ENCODE measurements at regions not wholly inside any gene's neighbourhood (a gene's known extent, or its start where the extent isn't known, plus 50 kb on each side); places are given as distances from the start of the nearest gene placed in this dataset.

DNA sequence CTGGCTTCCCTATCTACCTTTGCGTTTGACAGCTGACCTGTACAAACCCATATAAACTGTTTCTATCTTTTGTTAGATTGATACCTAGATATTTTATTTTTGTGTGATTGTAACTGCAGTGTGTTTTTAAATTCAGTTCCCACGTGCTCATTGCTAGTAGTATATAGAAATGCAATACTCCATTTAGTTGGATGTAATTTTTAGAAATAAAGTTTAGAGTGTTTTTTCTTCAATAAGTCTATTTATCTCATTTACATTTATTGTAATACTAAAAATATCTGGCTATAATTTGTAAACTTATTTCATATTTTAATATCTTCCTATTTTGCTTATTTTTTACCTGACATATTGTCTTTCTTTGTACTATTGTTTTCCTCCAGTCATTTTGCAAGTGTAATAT, 329.7 kb upstream of the ADARB2 start:
- no peaks in the 10 kb centered on the region for H3K79me1 ChIP-seq (ENCODE audit: low read depth in 1 of 2, low read length in 2 of 2)
- no peak overlapping the region for H4K5ac ChIP-seq (ENCODE audit: low read depth, low read length)
- dilution Hi-C loops (cut with HindIII; ENCODE audit: low sequenced_read_pairs, unreplicated experiment), result no loop called here
- ATAC-seq (ENCODE audit: low read depth) (no peak), DNase-seq (no peak)
- H4K20me1 ChIP-seq (ENCODE audit: insufficient read depth, low read length), result no peaks in the 10 kb centered on the region
- H3K18ac ChIP-seq (ENCODE audit: low read depth, low read length), result no peak overlapping the region
- no peak overlapping the region for H4K91ac ChIP-seq (ENCODE audit: insufficient read depth, low read depth, low read length)
- H2BK20ac ChIP-seq (ENCODE audit: low read depth, low read length), result no peak overlapping the region
- no peaks in the 10 kb centered on the region for H3K36me3 ChIP-seq (ENCODE audit: control insufficient read depth, insufficient read depth, low read length)
- no peak overlapping the region for H3K23ac ChIP-seq (ENCODE audit: low read depth, low read length)
- ChIA-PET CTCF (no interaction called here), POLR2A (ENCODE audit: unreplicated experiment) (no interaction called here)
- no peak overlapping the region for H3K4me2 ChIP-seq (ENCODE audit: low read depth, low read length)
- in situ Hi-C loops (cut with MboI; ENCODE audit: low sequenced_read_pairs), result no loop called here
- H3K9ac ChIP-seq (ENCODE audit: low read depth, low read length), result no peak overlapping the region
- no peak overlapping the region for H2AK9ac ChIP-seq (replicated peaks; ENCODE audit: low read depth, low read length, poor library complexity)
- intact Hi-C loops (cut with micrococcal nuclease), result no loop called here
- no peaks in the 10 kb centered on the region for H3K9me1 ChIP-seq (ENCODE audit: insufficient read depth, low read length)
- no CpG with 5 or more reads among the region's 2 CpGs for WGBS, 2 experiments (ENCODE audit: extremely low coverage in 2 of 2, insufficient read length in 1 of 2)
- no TSS peak for BruUV-seq (replicated peaks)
- H3K9me3 ChIP-seq (ENCODE audit: control insufficient read depth, insufficient read depth, low read length), result peaks cover 12% of the 10 kb centered on the region
- no peak overlapping the region for H2BK120ac ChIP-seq (ENCODE audit: low read depth, low read length)
- no peak for TF ChIP-seq RCOR1 (IDR thresholded peaks at IDR 0.05; ENCODE audit: insufficient replicate concordance, low read length)
- TF ChIP-seq, protein P1, sequence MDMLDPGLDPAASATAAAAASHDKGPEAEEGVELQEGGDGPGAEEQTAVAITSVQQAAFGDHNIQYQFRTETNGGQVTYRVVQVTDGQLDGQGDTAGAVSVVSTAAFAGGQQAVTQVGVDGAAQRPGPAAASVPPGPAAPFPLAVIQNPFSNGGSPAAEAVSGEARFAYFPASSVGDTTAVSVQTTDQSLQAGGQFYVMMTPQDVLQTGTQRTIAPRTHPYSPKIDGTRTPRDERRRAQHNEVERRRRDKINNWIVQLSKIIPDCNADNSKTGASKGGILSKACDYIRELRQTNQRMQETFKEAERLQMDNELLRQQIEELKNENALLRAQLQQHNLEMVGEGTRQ (IDR thresholded peaks at IDR 0.05; ENCODE audit: low read depth, low read length), result no peak
- H3K14ac ChIP-seq (replicated peaks; ENCODE audit: low read depth, low read length), result no peak overlapping the region
- no peak overlapping the region for H3K4me3 ChIP-seq (ENCODE audit: insufficient read depth, low read depth, low read length)
- no peak overlapping the region for H4K8ac ChIP-seq (ENCODE audit: low read depth in 2 of 2, low read length in 2 of 2)
- no peaks in the 10 kb centered on the region for H3K27me3 ChIP-seq (ENCODE audit: control insufficient read depth, insufficient read depth, low read length)
- H3K4me1 ChIP-seq (ENCODE audit: control insufficient read depth, insufficient read depth, low read length), result no peaks in the 10 kb centered on the region
- H2AFZ ChIP-seq (replicated peaks; ENCODE audit: low read length, poor library complexity), result no peak overlapping the region
- H3K4ac ChIP-seq (ENCODE audit: low read depth, low read length), result no peak overlapping the region
- no peak overlapping the region for H2BK15ac ChIP-seq (ENCODE audit: low read depth, low read length)
- no peak overlapping the region for H3K27ac ChIP-seq (ENCODE audit: insufficient read depth, low read length)
- H2BK5ac ChIP-seq (ENCODE audit: low read depth, low read length, poor library complexity, severe bottlenecking), result no peak overlapping the region
- H2AK5ac ChIP-seq (ENCODE audit: low read depth, low read length), result no peak overlapping the region
- no peak overlapping the region for H3K56ac ChIP-seq (ENCODE audit: extremely low read depth, insufficient read depth, low read length)
